ENCODE measurements at regions not wholly inside any gene's neighbourhood (a gene's known extent, or its start where the extent isn't known, plus 50 kb on each side); places are given as distances from the start of the nearest gene placed in this dataset.

- ATAC-seq (ENCODE audit: low read depth) (no peak), DNase-seq (ENCODE audit: low spot score) (no peak)
- no peak overlapping the region for H3K27ac ChIP-seq (ENCODE audit: poor library complexity, severe bottlenecking)
- H3K4me1 ChIP-seq (ENCODE audit: insufficient read depth, poor library complexity, severe bottlenecking): no peaks in the 10 kb centered on the region
- H3K36me3 ChIP-seq (ENCODE audit: low read depth): no peaks in the 10 kb centered on the region
- peaks cover 9% of the 10 kb centered on the region for H3K27me3 ChIP-seq (ENCODE audit: insufficient read depth, poor library complexity, severe bottlenecking)
- TF ChIP-seq, protein P1, sequence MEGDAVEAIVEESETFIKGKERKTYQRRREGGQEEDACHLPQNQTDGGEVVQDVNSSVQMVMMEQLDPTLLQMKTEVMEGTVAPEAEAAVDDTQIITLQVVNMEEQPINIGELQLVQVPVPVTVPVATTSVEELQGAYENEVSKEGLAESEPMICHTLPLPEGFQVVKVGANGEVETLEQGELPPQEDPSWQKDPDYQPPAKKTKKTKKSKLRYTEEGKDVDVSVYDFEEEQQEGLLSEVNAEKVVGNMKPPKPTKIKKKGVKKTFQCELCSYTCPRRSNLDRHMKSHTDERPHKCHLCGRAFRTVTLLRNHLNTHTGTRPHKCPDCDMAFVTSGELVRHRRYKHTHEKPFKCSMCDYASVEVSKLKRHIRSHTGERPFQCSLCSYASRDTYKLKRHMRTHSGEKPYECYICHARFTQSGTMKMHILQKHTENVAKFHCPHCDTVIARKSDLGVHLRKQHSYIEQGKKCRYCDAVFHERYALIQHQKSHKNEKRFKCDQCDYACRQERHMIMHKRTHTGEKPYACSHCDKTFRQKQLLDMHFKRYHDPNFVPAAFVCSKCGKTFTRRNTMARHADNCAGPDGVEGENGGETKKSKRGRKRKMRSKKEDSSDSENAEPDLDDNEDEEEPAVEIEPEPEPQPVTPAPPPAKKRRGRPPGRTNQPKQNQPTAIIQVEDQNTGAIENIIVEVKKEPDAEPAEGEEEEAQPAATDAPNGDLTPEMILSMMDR (IDR thresholded peaks at IDR 0.05; ENCODE audit: poor library complexity, severe bottlenecking): no peak
- H3K9me3 ChIP-seq (ENCODE audit: severe bottlenecking): no peaks in the 10 kb centered on the region
- no peak overlapping the region for H3K4me3 ChIP-seq (ENCODE audit: severe bottlenecking)
Measured at GRCh38 chr5:86330736-86331135, 287.0 kb upstream of the COX7C start.

DNA sequence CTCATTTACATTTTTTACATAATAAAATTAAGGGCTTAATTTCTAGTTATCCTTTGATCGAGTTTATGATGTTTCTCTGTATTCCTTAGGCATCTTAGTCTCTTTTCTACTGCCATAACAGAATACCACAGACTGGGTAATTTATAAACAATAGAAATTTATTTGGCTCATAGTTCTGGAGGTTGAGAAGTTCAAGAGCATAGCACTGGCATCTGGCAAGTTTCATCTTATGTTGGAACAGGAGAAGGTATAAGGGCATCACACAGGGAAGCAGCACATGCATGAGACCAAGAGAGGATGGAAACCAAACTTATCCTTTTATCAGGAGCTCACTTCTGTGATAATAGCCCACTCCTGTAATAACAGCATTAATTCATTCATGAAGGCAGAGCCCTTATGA lies 284.9 kb upstream of the COX7C start:
- ATAC-seq (ENCODE audit: low read depth) (no peak), DNase-seq (ENCODE audit: low spot score) (no peak)
- Histone ChIP-seq H3K9me3 (ENCODE audit: severe bottlenecking) (no peaks in the 10 kb centered on the region), H3K4me3 (ENCODE audit: severe bottlenecking) (no peak overlapping the region), H3K27ac (ENCODE audit: poor library complexity, severe bottlenecking) (no peak overlapping the region), H3K4me1 (ENCODE audit: insufficient read depth, poor library complexity, severe bottlenecking) (no peaks in the 10 kb centered on the region), H3K36me3 (ENCODE audit: low read depth) (no peaks in the 10 kb centered on the region), H3K27me3 (ENCODE audit: insufficient read depth, poor library complexity, severe bottlenecking) (peaks cover 9% of the 10 kb centered on the region)
- TF ChIP-seq, protein P1 (IDR thresholded peaks at IDR 0.05; ENCODE audit: poor library complexity, severe bottlenecking): no peak

DNA sequence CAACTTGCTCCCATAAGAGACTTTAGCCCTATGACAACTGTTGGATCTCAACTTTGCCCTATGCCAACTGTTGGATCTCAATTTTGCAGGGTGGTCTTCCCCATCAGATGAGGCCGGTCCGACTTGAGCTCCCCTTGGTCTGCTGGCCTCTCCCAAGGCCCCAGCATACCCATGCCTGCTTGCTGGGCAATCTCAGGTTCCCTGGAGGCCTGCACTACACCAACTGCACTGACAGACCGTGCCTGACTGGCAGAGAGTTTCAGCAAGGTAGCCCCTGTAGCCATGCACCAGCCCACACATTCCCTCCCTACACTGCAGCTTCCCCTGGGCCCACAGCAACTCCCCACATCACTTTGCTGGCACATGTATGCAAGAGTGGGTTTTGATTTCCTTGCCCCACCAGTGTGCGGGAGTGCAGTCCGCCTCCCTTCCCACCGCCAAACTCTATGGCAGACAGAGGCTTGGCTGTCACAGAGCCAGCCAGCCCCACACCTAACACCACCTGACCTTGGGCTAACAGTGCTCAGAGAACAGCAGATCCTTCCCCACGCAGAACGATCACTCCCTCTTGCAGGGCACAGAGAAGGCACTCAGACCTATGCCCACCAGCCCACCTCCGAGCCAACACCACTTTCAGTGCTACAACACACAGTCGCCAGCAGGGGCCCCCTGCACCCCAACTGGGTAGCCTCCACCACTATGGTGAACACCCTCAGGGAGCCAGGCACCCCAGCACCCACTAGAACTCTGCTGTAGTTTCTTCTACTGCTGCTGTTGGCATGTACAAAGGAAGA lies 279.9 kb upstream of the COX7C start:
- ATAC-seq (ENCODE audit: low read depth): no peak

DNA sequence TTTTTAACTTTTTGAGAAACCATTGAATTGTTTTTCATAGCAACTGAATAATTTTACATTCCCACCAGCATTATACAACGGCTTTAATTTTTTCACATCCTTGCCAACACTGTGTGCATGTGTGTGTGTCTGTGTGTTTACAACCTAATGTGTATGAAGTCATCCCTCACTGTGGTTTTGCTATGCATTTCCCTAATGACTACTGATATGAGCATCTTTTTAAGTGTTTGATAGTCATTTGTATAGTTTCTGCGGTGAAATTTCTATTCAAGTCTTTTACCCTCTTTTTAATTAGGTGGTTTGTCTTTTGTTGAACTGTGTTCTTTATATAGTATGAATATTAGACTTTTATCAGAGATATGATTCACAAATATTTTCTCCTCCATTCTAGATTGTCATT lies 263.1 kb upstream of the COX7C start:
- TF ChIP-seq, protein P1 (IDR thresholded peaks at IDR 0.05; ENCODE audit: poor library complexity, severe bottlenecking): no peak
- ATAC-seq (ENCODE audit: low read depth) (no peak), DNase-seq (ENCODE audit: low spot score) (no peak)
- no peaks in the 10 kb centered on the region for H3K9me3 ChIP-seq (ENCODE audit: severe bottlenecking)
- H3K36me3 ChIP-seq (ENCODE audit: low read depth): no peaks in the 10 kb centered on the region
- no peak overlapping the region for H3K4me3 ChIP-seq (ENCODE audit: severe bottlenecking)
- no peaks in the 10 kb centered on the region for H3K4me1 ChIP-seq (ENCODE audit: insufficient read depth, poor library complexity, severe bottlenecking)
- peaks cover 18% of the 10 kb centered on the region for H3K27me3 ChIP-seq (ENCODE audit: insufficient read depth, poor library complexity, severe bottlenecking)
- H3K27ac ChIP-seq (ENCODE audit: poor library complexity, severe bottlenecking): no peak overlapping the region

More for the DNA sequence above, 279.9 kb upstream of the COX7C start:
- H3K27me3 ChIP-seq (ENCODE audit: insufficient read depth, poor library complexity, severe bottlenecking): peaks cover 14% of the 10 kb centered on the region
- no peaks in the 10 kb centered on the region for H3K9me3 ChIP-seq (ENCODE audit: severe bottlenecking)
- DNase-seq (ENCODE audit: low spot score): peak; percentile 35
- TF ChIP-seq, protein P1 (IDR thresholded peaks at IDR 0.05; ENCODE audit: poor library complexity, severe bottlenecking): no peak
- no peaks in the 10 kb centered on the region for H3K36me3 ChIP-seq (ENCODE audit: low read depth)
- no peak overlapping the region for H3K4me3 ChIP-seq (ENCODE audit: severe bottlenecking)
- no peaks in the 10 kb centered on the region for H3K4me1 ChIP-seq (ENCODE audit: insufficient read depth, poor library complexity, severe bottlenecking)
- H3K27ac ChIP-seq (ENCODE audit: poor library complexity, severe bottlenecking): no peak overlapping the region

GRCh38 chr5:86360801-86361200 lies 256.9 kb upstream of the COX7C start:
- Histone ChIP-seq H3K4me1 (ENCODE audit: insufficient read depth, poor library complexity, severe bottlenecking) (no peaks in the 10 kb centered on the region), H3K9me3 (ENCODE audit: severe bottlenecking) (no peaks in the 10 kb centered on the region), H3K27me3 (ENCODE audit: insufficient read depth, poor library complexity, severe bottlenecking) (peaks cover 8% of the 10 kb centered on the region), H3K27ac (ENCODE audit: poor library complexity, severe bottlenecking) (no peak overlapping the region), H3K36me3 (ENCODE audit: low read depth) (no peaks in the 10 kb centered on the region; the same call in 1 of the 2 replicates), H3K4me3 (ENCODE audit: severe bottlenecking) (no peak overlapping the region)
- TF ChIP-seq, protein P1 (IDR thresholded peaks at IDR 0.05; ENCODE audit: poor library complexity, severe bottlenecking): no peak
- ATAC-seq (ENCODE audit: low read depth) (no peak), DNase-seq (ENCODE audit: low spot score) (no peak)

Data from RWPE2 (cell line).